ENCODE measurements at regions not wholly inside any gene's neighbourhood (a gene's known extent, or its start where the extent isn't known, plus 50 kb on each side); places are given as distances from the start of the nearest gene placed in this dataset.

DNA sequence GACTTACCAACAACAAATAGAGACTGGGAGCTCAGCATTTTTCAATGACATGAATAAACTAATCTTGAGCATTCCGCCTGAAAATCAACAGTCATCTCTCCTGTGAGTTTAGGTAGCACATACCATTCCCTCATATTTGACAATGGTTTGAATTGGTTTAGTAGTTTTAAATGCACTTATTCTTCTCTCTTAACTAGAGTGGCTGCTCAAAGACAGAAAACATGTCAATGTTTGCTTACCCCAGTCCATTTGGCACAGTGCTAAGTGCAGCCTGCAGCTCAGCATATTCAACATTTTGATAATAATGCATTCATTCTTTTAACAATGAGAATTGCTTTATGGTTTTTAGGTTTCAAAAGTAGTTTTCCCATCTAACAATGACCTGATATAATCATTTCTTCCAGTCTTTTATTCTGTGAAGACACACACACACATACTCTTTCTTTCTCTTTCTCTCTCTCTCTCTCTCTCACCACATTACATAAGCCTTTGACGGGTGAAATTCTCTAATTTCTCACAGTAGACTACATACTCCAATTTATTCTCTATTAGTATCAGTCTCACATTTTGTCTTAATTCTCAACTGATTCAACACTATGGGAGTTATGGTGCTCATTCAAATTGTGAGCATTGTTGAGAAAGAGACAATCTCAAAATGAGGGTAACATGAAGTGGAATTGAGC is 432.3 kb downstream of the LRRIQ3 start:
- Histone ChIP-seq H2AFZ (ENCODE audit: low read depth, low read length) (no peak overlapping the region), H3K9me1 (replicated peaks; ENCODE audit: control insufficient read depth, extremely low read depth, insufficient read depth, low read length) (no peaks in the 10 kb centered on the region), H3K79me2 (ENCODE audit: control insufficient read depth, insufficient read depth, low read length) (no peaks in the 10 kb centered on the region), H3K4me2 (ENCODE audit: insufficient read depth, low read length) (no peak overlapping the region), H3K9me3 (replicated peaks; ENCODE audit: control insufficient read depth, insufficient read depth, low read length) (no peaks in the 10 kb centered on the region), H3K27me3 (ENCODE audit: control insufficient read depth in 2 of 2, insufficient read depth in 2 of 2, low read length in 2 of 2) (no peaks in the 10 kb centered on the region), H3K4me1 (ENCODE audit: control insufficient read depth, extremely low read depth, insufficient read depth, low read length) (no peaks in the 10 kb centered on the region), H3K4me3 (replicated peaks in 1 of 3; ENCODE audit: insufficient read depth in 1 of 3, low read depth in 1 of 3, low read length in 3 of 3) (no peak overlapping the region), H3K9ac (replicated peaks; ENCODE audit: extremely low read depth, insufficient read depth, low read length) (no peak overlapping the region), H4K20me1 (replicated peaks; ENCODE audit: control insufficient read depth, extremely low read depth, insufficient read depth, low read length) (no peaks in the 10 kb centered on the region), H3K36me3 (ENCODE audit: control insufficient read depth in 2 of 2, extremely low read depth in 1 of 2, insufficient read depth in 2 of 2, low read length in 2 of 2) (no peaks in the 10 kb centered on the region), H3K27ac (ENCODE audit: insufficient read depth, low read depth, low read length) (no peak overlapping the region)
- no peak for TF ChIP-seq MYC (IDR thresholded peaks at IDR 0.05; ENCODE audit: low read depth, low read length)
- no peak for TF ChIP-seq EZH2 (IDR thresholded peaks at IDR 0.05; ENCODE audit: borderline replicate concordance, low read depth, low read length, severe bottlenecking)
- no peak for TF ChIP-seq POLR2AphosphoS5 (IDR thresholded peaks at IDR 0.05; ENCODE audit: insufficient read depth, low read depth, low read length)
- TF ChIP-seq JUN (IDR thresholded peaks at IDR 0.05; ENCODE audit: borderline replicate concordance, insufficient read depth, insufficient read length, low read depth): no peak
- no peak for TF ChIP-seq POLR2A (IDR thresholded peaks at IDR 0.05; ENCODE audit: low read depth, low read length)
- TF ChIP-seq, protein P1, sequence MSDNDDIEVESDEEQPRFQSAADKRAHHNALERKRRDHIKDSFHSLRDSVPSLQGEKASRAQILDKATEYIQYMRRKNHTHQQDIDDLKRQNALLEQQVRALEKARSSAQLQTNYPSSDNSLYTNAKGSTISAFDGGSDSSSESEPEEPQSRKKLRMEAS (IDR thresholded peaks at IDR 0.05; ENCODE audit: insufficient read depth, insufficient read length): no peak
- TF ChIP-seq GATA2 (IDR thresholded peaks at IDR 0.05; ENCODE audit: insufficient read depth, insufficient read length, low read depth, low read length): no peak
- TF ChIP-seq FOS (IDR thresholded peaks at IDR 0.05; ENCODE audit: borderline replicate concordance, insufficient read depth, low read length): no peak
- TF ChIP-seq, protein P2, sequence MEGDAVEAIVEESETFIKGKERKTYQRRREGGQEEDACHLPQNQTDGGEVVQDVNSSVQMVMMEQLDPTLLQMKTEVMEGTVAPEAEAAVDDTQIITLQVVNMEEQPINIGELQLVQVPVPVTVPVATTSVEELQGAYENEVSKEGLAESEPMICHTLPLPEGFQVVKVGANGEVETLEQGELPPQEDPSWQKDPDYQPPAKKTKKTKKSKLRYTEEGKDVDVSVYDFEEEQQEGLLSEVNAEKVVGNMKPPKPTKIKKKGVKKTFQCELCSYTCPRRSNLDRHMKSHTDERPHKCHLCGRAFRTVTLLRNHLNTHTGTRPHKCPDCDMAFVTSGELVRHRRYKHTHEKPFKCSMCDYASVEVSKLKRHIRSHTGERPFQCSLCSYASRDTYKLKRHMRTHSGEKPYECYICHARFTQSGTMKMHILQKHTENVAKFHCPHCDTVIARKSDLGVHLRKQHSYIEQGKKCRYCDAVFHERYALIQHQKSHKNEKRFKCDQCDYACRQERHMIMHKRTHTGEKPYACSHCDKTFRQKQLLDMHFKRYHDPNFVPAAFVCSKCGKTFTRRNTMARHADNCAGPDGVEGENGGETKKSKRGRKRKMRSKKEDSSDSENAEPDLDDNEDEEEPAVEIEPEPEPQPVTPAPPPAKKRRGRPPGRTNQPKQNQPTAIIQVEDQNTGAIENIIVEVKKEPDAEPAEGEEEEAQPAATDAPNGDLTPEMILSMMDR (IDR thresholded peaks at IDR 0.05; ENCODE audit: extremely low read depth in 1 of 2, insufficient read depth in 1 of 2, low read depth in 1 of 2, low read length in 2 of 2): no peak
- FAIRE-seq: no peak
- intact Hi-C loops (cut with micrococcal nuclease): no loop called here
- BruUV-seq (replicated peaks): no TSS peak
- no peak for DNase-seq (ENCODE audit: low read depth, low spot score)
- dilution Hi-C loops (cut with MboI; ENCODE audit: extremely low pct_ligation_motif_present, low sequenced_read_pairs): no loop called here
- CTCF ChIA-PET: no interaction called here
- POLR2A ChIA-PET: no interaction called here

All from endothelial cell of umbilical vein (primary cell).